Trophoblast cell (in vitro differentiated cells and primary cell): ENCODE measurements at regions not wholly inside any gene's neighbourhood (a gene's known extent, or its start where the extent isn't known, plus 50 kb on each side); places are given as distances from the start of the nearest gene placed in this dataset.

Experiments used
- DNase-seq, 2 donors: peaks; one replicate each; pipeline ENCODE4 v3.0.0-alpha.2; 2016
- H2AFZ ChIP-seq: 2 replicates; pipeline ENCODE4 v1.6.1; 2013; ENCODE audit warnings: low read length, moderate library complexity, mild to moderate bottlenecking; ENCODE audit not compliant: insufficient read depth, poor library complexity
- H2AK5ac ChIP-seq: 2 replicates; pipeline ENCODE4 v1.6.1; 2013; ENCODE audit warnings: mild to moderate bottlenecking, low read length
- H2BK120ac ChIP-seq: 2 replicates; pipeline ENCODE4 v1.6.1; 2013; ENCODE audit warnings: low read length, mild to moderate bottlenecking, moderate library complexity; ENCODE audit not compliant: insufficient read depth, poor library complexity
- H2BK12ac ChIP-seq: 2 replicates; pipeline ENCODE4 v1.6.1; 2013; ENCODE audit warnings: mild to moderate bottlenecking, low read length, moderate library complexity
- H2BK5ac ChIP-seq: 2 replicates; pipeline ENCODE4 v1.6.1; 2013; ENCODE audit warnings: low read length, low read depth, moderate library complexity, mild to moderate bottlenecking; ENCODE audit not compliant: poor library complexity
- H3K14ac ChIP-seq: 2 replicates; pipeline ENCODE4 v1.6.1; 2013; ENCODE audit warnings: mild to moderate bottlenecking, low read length
- H3K18ac ChIP-seq: 2 replicates; pipeline ENCODE4 v1.6.1; 2013; ENCODE audit warnings: mild to moderate bottlenecking, low read length
- H3K23ac ChIP-seq: 2 replicates; pipeline ENCODE4 v1.6.1; 2013; ENCODE audit warnings: low read length
- H3K27ac ChIP-seq: 2 replicates; pipeline ENCODE4 v1.5.1; 2013; ENCODE audit warnings: low read depth, mild to moderate bottlenecking, inconsistent platforms, low read length, moderate library complexity
- H3K27me3 ChIP-seq: 2 replicates; pipeline ENCODE4 v1.6.1; 2013; ENCODE audit warnings: inconsistent platforms, mild to moderate bottlenecking, low read length, moderate library complexity; ENCODE audit not compliant: insufficient read depth
- H3K36me3 ChIP-seq, 2 experiments: 1 replicate in 1 of 2; 2 replicates in 1 of 2; pipeline ENCODE4 v1.6.1; 2013; ENCODE audit warnings: low read length in 2 of 2, mild to moderate bottlenecking in 2 of 2, moderate library complexity in 1 of 2; ENCODE audit not compliant: insufficient read depth in 2 of 2, control insufficient read depth in 1 of 2
- H3K4ac ChIP-seq: 2 replicates; pipeline ENCODE4 v1.6.1; 2013; ENCODE audit warnings: low read depth, mild to moderate bottlenecking, low read length, moderate library complexity
- H3K4me1 ChIP-seq, 2 experiments: 1 replicate in 1 of 2; 2 replicates in 1 of 2; pipeline ENCODE4 v1.6.1; 2013; ENCODE audit warnings: low read length in 2 of 2, mild to moderate bottlenecking in 2 of 2, moderate library complexity in 1 of 2; ENCODE audit not compliant: insufficient read depth in 2 of 2, control insufficient read depth in 1 of 2
- H3K4me2 ChIP-seq: 2 replicates; pipeline ENCODE4 v1.6.1; 2013; ENCODE audit warnings: inconsistent platforms, mild to moderate bottlenecking, low read length, moderate library complexity
- H3K4me3 ChIP-seq: 2 replicates; pipeline ENCODE4 v1.5.1; 2013; ENCODE audit warnings: mild to moderate bottlenecking, low read depth, low read length, inconsistent platforms
- H3K79me1 ChIP-seq: one replicate; pipeline ENCODE4 v1.6.1; 2013; ENCODE audit warnings: low read length
- H3K79me2 ChIP-seq: 2 replicates; pipeline ENCODE4 v1.6.1; 2013; ENCODE audit warnings: low read length, mild to moderate bottlenecking; ENCODE audit not compliant: control insufficient read depth, insufficient read depth, poor library complexity
- H3K9ac ChIP-seq: 2 replicates; pipeline ENCODE4 v1.6.1; 2013; ENCODE audit warnings: mild to moderate bottlenecking, low read length
- H3K9me3 ChIP-seq: 2 replicates; pipeline ENCODE4 v1.6.1; 2013; ENCODE audit warnings: low read depth, mild to moderate bottlenecking, control low read depth, inconsistent platforms, low read length; ENCODE audit not compliant: insufficient read depth
- H4K12ac ChIP-seq: 2 replicates; pipeline ENCODE4 v1.6.1; 2013; ENCODE audit warnings: low read depth, mild to moderate bottlenecking, low read length, moderate library complexity
- H4K8ac ChIP-seq: 2 replicates; pipeline ENCODE4 v1.6.1; 2013; ENCODE audit warnings: low read depth, mild to moderate bottlenecking, low read length, moderate library complexity
- H4K91ac ChIP-seq: one replicate; pipeline ENCODE4 v1.6.1; 2013; ENCODE audit warnings: low read depth, mild to moderate bottlenecking, low read length, moderate library complexity
- WGBS: extraction: QIAGEN DNeasy Blood & Tissue Kit; methylation state at CpG from one replicate; pipeline ENCODE4 v1.1.7; 2013; ENCODE audit warnings: missing lambda C conversion rate; ENCODE audit not compliant: insufficient read length, insufficient coverage; ENCODE audit errors: extremely low coverage; 5-methylcytosine and 5-hydroxymethylcytosine counted together

- Histone ChIP-seq H3K79me1 (no peaks in the 10 kb centered on the region), H3K18ac (no peak overlapping the region), H2BK5ac (no peak overlapping the region), H2AK5ac (no peak overlapping the region), H4K12ac (no peak overlapping the region), H4K91ac (no peak overlapping the region), H3K23ac (no peak overlapping the region), H3K79me2 (no peaks in the 10 kb centered on the region), H2BK12ac (no peak overlapping the region), H4K8ac (no peak overlapping the region), H3K36me3 (no peaks in the 10 kb centered on the region), H3K4ac (no peak overlapping the region), H3K4me2 (no peak overlapping the region), H3K9ac (no peak overlapping the region), H2AFZ (no peak overlapping the region), H3K14ac (no peak overlapping the region), H3K27ac (no peak overlapping the region), H3K4me1 (no peaks in the 10 kb centered on the region), H2BK120ac (no peak overlapping the region), H3K9me3 (no peaks in the 10 kb centered on the region), H3K27me3 (no peaks in the 10 kb centered on the region), H3K4me3 (no peak overlapping the region)
- WGBS: no CpG with 5 or more reads among the region's 1 CpG
- no peak for DNase-seq
Measured at GRCh38 chr2:118442046-118442445, 353.8 kb downstream of the INSIG2 start.

GRCh38 chr2:118440404-118441098 lies 352.3 kb downstream of the INSIG2 start:
- no peak overlapping the region for H2AFZ ChIP-seq
- no peaks in the 10 kb centered on the region for H3K79me2 ChIP-seq
- no peak overlapping the region for H3K4me3 ChIP-seq
- H3K27me3 ChIP-seq: no peaks in the 10 kb centered on the region
- no peaks in the 10 kb centered on the region for H3K9me3 ChIP-seq
- H2AK5ac ChIP-seq: no peak overlapping the region
- H3K23ac ChIP-seq: no peak overlapping the region
- H4K91ac ChIP-seq: no peak overlapping the region
- no peak overlapping the region for H3K27ac ChIP-seq
- H2BK120ac ChIP-seq: no peak overlapping the region
- H4K12ac ChIP-seq: no peak overlapping the region
- H3K18ac ChIP-seq: no peak overlapping the region
- H4K8ac ChIP-seq: no peak overlapping the region
- WGBS: no CpG with 5 or more reads among the region's 5 CpGs
- H3K14ac ChIP-seq: no peak overlapping the region
- H3K9ac ChIP-seq: no peak overlapping the region
- H2BK5ac ChIP-seq: no peak overlapping the region
- no peak overlapping the region for H2BK12ac ChIP-seq
- H3K79me1 ChIP-seq: no peaks in the 10 kb centered on the region
- no peak overlapping the region for H3K4ac ChIP-seq
- no peaks in the 10 kb centered on the region for H3K4me1 ChIP-seq
- no peak for DNase-seq
- H3K4me2 ChIP-seq: no peak overlapping the region
- no peaks in the 10 kb centered on the region for H3K36me3 ChIP-seq

- Histone ChIP-seq H2AK5ac (no peak overlapping the region), H3K4me3 (no peak overlapping the region), H2AFZ (no peak overlapping the region)
Measured at GRCh38 chr2:118437501-118437900, 349.2 kb downstream of the INSIG2 start.

GRCh38 chr2:118431997-118432396 lies 343.7 kb downstream of the INSIG2 start:
- Histone ChIP-seq H2AK5ac (no peak overlapping the region), H3K79me2 (no peaks in the 10 kb centered on the region), H3K14ac (no peak overlapping the region), H3K4ac (no peak overlapping the region), H2BK120ac (no peak overlapping the region), H3K9me3 (no peaks in the 10 kb centered on the region), H3K27ac (no peak overlapping the region), H3K18ac (no peak overlapping the region), H3K4me2 (no peak overlapping the region), H2BK5ac (no peak overlapping the region), H3K4me1 (no peaks in the 10 kb centered on the region), H3K27me3 (no peaks in the 10 kb centered on the region), H3K79me1 (no peaks in the 10 kb centered on the region), H2BK12ac (no peak overlapping the region), H3K36me3 (no peaks in the 10 kb centered on the region), H4K12ac (no peak overlapping the region), H4K91ac (no peak overlapping the region), H3K9ac (no peak overlapping the region), H3K23ac (no peak overlapping the region), H4K8ac (no peak overlapping the region), H2AFZ (no peak overlapping the region), H3K4me3 (no peak overlapping the region)
- DNase-seq: no peak
- no CpG with 5 or more reads among the region's 4 CpGs for WGBS

More at GRCh38 chr2:118437501-118437900, 349.2 kb downstream of the INSIG2 start:
- Histone ChIP-seq H3K79me2 (no peaks in the 10 kb centered on the region), H2BK5ac (no peak overlapping the region), H3K9ac (no peak overlapping the region), H3K14ac (no peak overlapping the region), H3K27ac (no peak overlapping the region), H3K9me3 (no peaks in the 10 kb centered on the region), H3K4me2 (no peak overlapping the region), H4K8ac (no peak overlapping the region), H2BK12ac (no peak overlapping the region), H3K36me3 (no peaks in the 10 kb centered on the region), H3K79me1 (no peaks in the 10 kb centered on the region), H4K91ac (no peak overlapping the region), H3K23ac (no peak overlapping the region), H3K18ac (no peak overlapping the region), H3K4me1 (no peaks in the 10 kb centered on the region), H3K27me3 (no peaks in the 10 kb centered on the region), H4K12ac (no peak overlapping the region), H2BK120ac (no peak overlapping the region), H3K4ac (no peak overlapping the region)
- WGBS: no CpG with 5 or more reads among the region's 1 CpG
- DNase-seq: no peak
